ENCODE measurements at regions not wholly inside any gene's neighbourhood (a gene's known extent, or its start where the extent isn't known, plus 50 kb on each side); places are given as distances from the start of the nearest gene placed in this dataset.

- no peak; the same call in 1 of the 2 replicates for TF ChIP-seq DRAP1 (CRISPR knock-in tag; IDR thresholded peaks at IDR 0.05)
- TF ChIP-seq TOE1 (CRISPR knock-in tag; IDR thresholded peaks at IDR 0.05), result 0 out of 2 replicates have a peak, but pooled peaks have one; percentile 11
- TF ChIP-seq AHR (CRISPR knock-in tag; IDR thresholded peaks at IDR 0.05), result peak; percentile 82; the same call in 1 of the 2 replicates
- no peak for TF ChIP-seq MIXL1 (CRISPR knock-in tag; IDR thresholded peaks at IDR 0.05)
- TF ChIP-seq, protein P1, sequence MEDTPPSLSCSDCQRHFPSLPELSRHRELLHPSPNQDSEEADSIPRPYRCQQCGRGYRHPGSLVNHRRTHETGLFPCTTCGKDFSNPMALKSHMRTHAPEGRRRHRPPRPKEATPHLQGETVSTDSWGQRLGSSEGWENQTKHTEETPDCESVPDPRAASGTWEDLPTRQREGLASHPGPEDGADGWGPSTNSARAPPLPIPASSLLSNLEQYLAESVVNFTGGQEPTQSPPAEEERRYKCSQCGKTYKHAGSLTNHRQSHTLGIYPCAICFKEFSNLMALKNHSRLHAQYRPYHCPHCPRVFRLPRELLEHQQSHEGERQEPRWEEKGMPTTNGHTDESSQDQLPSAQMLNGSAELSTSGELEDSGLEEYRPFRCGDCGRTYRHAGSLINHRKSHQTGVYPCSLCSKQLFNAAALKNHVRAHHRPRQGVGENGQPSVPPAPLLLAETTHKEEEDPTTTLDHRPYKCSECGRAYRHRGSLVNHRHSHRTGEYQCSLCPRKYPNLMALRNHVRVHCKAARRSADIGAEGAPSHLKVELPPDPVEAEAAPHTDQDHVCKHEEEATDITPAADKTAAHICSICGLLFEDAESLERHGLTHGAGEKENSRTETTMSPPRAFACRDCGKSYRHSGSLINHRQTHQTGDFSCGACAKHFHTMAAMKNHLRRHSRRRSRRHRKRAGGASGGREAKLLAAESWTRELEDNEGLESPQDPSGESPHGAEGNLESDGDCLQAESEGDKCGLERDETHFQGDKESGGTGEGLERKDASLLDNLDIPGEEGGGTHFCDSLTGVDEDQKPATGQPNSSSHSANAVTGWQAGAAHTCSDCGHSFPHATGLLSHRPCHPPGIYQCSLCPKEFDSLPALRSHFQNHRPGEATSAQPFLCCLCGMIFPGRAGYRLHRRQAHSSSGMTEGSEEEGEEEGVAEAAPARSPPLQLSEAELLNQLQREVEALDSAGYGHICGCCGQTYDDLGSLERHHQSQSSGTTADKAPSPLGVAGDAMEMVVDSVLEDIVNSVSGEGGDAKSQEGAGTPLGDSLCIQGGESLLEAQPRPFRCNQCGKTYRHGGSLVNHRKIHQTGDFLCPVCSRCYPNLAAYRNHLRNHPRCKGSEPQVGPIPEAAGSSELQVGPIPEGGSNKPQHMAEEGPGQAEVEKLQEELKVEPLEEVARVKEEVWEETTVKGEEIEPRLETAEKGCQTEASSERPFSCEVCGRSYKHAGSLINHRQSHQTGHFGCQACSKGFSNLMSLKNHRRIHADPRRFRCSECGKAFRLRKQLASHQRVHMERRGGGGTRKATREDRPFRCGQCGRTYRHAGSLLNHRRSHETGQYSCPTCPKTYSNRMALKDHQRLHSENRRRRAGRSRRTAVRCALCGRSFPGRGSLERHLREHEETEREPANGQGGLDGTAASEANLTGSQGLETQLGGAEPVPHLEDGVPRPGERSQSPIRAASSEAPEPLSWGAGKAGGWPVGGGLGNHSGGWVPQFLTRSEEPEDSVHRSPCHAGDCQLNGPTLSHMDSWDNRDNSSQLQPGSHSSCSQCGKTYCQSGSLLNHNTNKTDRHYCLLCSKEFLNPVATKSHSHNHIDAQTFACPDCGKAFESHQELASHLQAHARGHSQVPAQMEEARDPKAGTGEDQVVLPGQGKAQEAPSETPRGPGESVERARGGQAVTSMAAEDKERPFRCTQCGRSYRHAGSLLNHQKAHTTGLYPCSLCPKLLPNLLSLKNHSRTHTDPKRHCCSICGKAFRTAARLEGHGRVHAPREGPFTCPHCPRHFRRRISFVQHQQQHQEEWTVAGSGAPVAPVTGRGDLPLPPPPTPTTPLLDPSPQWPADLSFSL (CRISPR knock-in tag; IDR thresholded peaks at IDR 0.05), result no peak
- no peak for TF ChIP-seq ZNF136 (CRISPR knock-in tag; IDR thresholded peaks at IDR 0.05; ENCODE audit: low read depth)
- TF ChIP-seq, protein P2, sequence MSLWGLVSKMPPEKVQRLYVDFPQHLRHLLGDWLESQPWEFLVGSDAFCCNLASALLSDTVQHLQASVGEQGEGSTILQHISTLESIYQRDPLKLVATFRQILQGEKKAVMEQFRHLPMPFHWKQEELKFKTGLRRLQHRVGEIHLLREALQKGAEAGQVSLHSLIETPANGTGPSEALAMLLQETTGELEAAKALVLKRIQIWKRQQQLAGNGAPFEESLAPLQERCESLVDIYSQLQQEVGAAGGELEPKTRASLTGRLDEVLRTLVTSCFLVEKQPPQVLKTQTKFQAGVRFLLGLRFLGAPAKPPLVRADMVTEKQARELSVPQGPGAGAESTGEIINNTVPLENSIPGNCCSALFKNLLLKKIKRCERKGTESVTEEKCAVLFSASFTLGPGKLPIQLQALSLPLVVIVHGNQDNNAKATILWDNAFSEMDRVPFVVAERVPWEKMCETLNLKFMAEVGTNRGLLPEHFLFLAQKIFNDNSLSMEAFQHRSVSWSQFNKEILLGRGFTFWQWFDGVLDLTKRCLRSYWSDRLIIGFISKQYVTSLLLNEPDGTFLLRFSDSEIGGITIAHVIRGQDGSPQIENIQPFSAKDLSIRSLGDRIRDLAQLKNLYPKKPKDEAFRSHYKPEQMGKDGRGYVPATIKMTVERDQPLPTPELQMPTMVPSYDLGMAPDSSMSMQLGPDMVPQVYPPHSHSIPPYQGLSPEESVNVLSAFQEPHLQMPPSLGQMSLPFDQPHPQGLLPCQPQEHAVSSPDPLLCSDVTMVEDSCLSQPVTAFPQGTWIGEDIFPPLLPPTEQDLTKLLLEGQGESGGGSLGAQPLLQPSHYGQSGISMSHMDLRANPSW (CRISPR knock-in tag; IDR thresholded peaks at IDR 0.05; ENCODE audit: borderline replicate concordance), result no peak
- TF ChIP-seq, protein P3, sequence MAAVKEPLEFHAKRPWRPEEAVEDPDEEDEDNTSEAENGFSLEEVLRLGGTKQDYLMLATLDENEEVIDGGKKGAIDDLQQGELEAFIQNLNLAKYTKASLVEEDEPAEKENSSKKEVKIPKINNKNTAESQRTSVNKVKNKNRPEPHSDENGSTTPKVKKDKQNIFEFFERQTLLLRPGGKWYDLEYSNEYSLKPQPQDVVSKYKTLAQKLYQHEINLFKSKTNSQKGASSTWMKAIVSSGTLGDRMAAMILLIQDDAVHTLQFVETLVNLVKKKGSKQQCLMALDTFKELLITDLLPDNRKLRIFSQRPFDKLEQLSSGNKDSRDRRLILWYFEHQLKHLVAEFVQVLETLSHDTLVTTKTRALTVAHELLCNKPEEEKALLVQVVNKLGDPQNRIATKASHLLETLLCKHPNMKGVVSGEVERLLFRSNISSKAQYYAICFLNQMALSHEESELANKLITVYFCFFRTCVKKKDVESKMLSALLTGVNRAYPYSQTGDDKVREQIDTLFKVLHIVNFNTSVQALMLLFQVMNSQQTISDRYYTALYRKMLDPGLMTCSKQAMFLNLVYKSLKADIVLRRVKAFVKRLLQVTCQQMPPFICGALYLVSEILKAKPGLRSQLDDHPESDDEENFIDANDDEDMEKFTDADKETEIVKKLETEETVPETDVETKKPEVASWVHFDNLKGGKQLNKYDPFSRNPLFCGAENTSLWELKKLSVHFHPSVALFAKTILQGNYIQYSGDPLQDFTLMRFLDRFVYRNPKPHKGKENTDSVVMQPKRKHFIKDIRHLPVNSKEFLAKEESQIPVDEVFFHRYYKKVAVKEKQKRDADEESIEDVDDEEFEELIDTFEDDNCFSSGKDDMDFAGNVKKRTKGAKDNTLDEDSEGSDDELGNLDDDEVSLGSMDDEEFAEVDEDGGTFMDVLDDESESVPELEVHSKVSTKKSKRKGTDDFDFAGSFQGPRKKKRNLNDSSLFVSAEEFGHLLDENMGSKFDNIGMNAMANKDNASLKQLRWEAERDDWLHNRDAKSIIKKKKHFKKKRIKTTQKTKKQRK (IDR thresholded peaks at IDR 0.05; ENCODE audit: low read length), result no peak
- no peak; the same call in 1 of the 2 replicates for TF ChIP-seq TBX3 (IDR thresholded peaks at IDR 0.05; ENCODE audit: borderline replicate concordance)
- TF ChIP-seq, protein P4, sequence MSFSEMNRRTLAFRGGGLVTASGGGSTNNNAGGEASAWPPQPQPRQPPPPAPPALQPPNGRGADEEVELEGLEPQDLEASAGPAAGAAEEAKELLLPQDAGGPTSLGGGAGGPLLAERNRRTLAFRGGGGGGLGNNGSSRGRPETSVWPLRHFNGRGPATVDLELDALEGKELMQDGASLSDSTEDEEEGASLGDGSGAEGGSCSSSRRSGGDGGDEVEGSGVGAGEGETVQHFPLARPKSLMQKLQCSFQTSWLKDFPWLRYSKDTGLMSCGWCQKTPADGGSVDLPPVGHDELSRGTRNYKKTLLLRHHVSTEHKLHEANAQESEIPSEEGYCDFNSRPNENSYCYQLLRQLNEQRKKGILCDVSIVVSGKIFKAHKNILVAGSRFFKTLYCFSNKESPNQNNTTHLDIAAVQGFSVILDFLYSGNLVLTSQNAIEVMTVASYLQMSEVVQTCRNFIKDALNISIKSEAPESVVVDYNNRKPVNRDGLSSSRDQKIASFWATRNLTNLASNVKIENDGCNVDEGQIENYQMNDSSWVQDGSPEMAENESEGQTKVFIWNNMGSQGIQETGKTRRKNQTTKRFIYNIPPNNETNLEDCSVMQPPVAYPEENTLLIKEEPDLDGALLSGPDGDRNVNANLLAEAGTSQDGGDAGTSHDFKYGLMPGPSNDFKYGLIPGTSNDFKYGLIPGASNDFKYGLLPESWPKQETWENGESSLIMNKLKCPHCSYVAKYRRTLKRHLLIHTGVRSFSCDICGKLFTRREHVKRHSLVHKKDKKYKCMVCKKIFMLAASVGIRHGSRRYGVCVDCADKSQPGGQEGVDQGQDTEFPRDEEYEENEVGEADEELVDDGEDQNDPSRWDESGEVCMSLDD (CRISPR knock-in tag; IDR thresholded peaks at IDR 0.05; ENCODE audit: borderline replicate concordance), result no peak
- peak; percentile 86; the same call in 1 of the 2 replicates for TF ChIP-seq NFKBIZ (CRISPR knock-in tag; IDR thresholded peaks at IDR 0.05)
These were observed 69.8 kb upstream of the PRSS16 start (continued) for GRCh38 chr6:27177485-27178406.

Data from HepG2 (cell line).